ENCODE measurements at regions not wholly inside any gene's neighbourhood (a gene's known extent, or its start where the extent isn't known, plus 50 kb on each side); places are given as distances from the start of the nearest gene placed in this dataset.

- H3K4me3 ChIP-seq (ENCODE audit: low read depth, low read length) = no peak overlapping the region
- no peak for TF ChIP-seq CTCF (IDR thresholded peaks at IDR 0.05; ENCODE audit: low read depth, low read length)
Measured at GRCh38 chr1:104946558-104947210, 1197.0 kb downstream of the AMY1C start.

GRCh38 chr1:104953555-104953954, 1203.9 kb downstream of the AMY1C start:
- no peak overlapping the region for H3K4me3 ChIP-seq (ENCODE audit: low read depth, low read length)
- no peak for TF ChIP-seq CTCF (IDR thresholded peaks at IDR 0.05; ENCODE audit: low read depth, low read length)

GRCh38 chr1:104973516-104973915, 1223.8 kb downstream of the AMY1C start:
- TF ChIP-seq CTCF (IDR thresholded peaks at IDR 0.05; ENCODE audit: low read depth, low read length) = no peak
- no peak overlapping the region for H3K4me3 ChIP-seq (ENCODE audit: low read depth, low read length)

GRCh38 chr1:104979651-104980050, 1230.0 kb downstream of the AMY1C start:
- H3K4me3 ChIP-seq (ENCODE audit: low read depth, low read length) = no peak overlapping the region
- TF ChIP-seq CTCF (IDR thresholded peaks at IDR 0.05; ENCODE audit: low read depth, low read length) = no peak

GRCh38 chr1:104987210-104987609, 1237.5 kb downstream of the AMY1C start:
- no peak overlapping the region for H3K4me3 ChIP-seq (ENCODE audit: low read depth, low read length)
- no peak for TF ChIP-seq CTCF (IDR thresholded peaks at IDR 0.05; ENCODE audit: low read depth, low read length)

GRCh38 chr1:104989012-104989411, 1239.3 kb downstream of the AMY1C start:
- no peak for TF ChIP-seq CTCF (IDR thresholded peaks at IDR 0.05; ENCODE audit: low read depth, low read length)
- H3K4me3 ChIP-seq (ENCODE audit: low read depth, low read length) = no peak overlapping the region

GRCh38 chr1:104991702-104992101, 1242.0 kb downstream of the AMY1C start:
- TF ChIP-seq CTCF (IDR thresholded peaks at IDR 0.05; ENCODE audit: low read depth, low read length) = no peak
- H3K4me3 ChIP-seq (ENCODE audit: low read depth, low read length) = no peak overlapping the region
